GM18511 (cell line): ENCODE measurements at regions not wholly inside any gene's neighbourhood (a gene's known extent, or its start where the extent isn't known, plus 50 kb on each side); places are given as distances from the start of the nearest gene placed in this dataset.
"Not testable (repeated sequence)": the region's sequence is repeated elsewhere in the genome, so short reads cannot be mapped to it uniquely, and the experiment has no call there.

ENCODE experiments used
- ATAC-seq: cut with Tn5 transposase; IDR thresholded peaks from one replicate; pipeline ENCODE4 v1.9.1; 2021; ENCODE audit warnings: mild to moderate bottlenecking, moderate library complexity; ENCODE audit not compliant: unreplicated experiment

- peak; percentile 98 for ATAC-seq
Measured at GRCh38 chr10:23742368-23742767, 303.5 kb downstream of the OTUD1 start.

- peak; percentile 30 for ATAC-seq
Measured at GRCh38 chr10:23742807-23743206, 303.9 kb downstream of the OTUD1 start.

GRCh38 chr10:23754179-23754578 lies 315.3 kb downstream of the OTUD1 start:
- ATAC-seq: no peak

- no peak for ATAC-seq
Measured at GRCh38 chr10:23754941-23755340, 316.1 kb downstream of the OTUD1 start.

- ATAC-seq: no peak
Measured at GRCh38 chr10:23755556-23755955, 316.7 kb downstream of the OTUD1 start.

GRCh38 chr10:23768281-23768680 lies 329.4 kb downstream of the OTUD1 start:
- no peak for ATAC-seq

GRCh38 chr10:23777153-23777552 lies 338.3 kb downstream of the OTUD1 start:
- ATAC-seq: no peak

GRCh38 chr10:23779301-23779700 lies 340.4 kb downstream of the OTUD1 start:
- no peak for ATAC-seq

- no peak for ATAC-seq
Measured at GRCh38 chr10:23780331-23780730, 341.5 kb downstream of the OTUD1 start.

- no peak for ATAC-seq
Measured at GRCh38 chr10:23786594-23786993, 347.7 kb downstream of the OTUD1 start.

- no peak for ATAC-seq
Measured at GRCh38 chr10:23793577-23793976, 354.7 kb downstream of the OTUD1 start.

GRCh38 chr10:23797452-23797851 lies 358.6 kb downstream of the OTUD1 start:
- ATAC-seq: not testable (repeated sequence)

GRCh38 chr10:23804125-23804524 lies 365.2 kb downstream of the OTUD1 start:
- ATAC-seq: no peak

GRCh38 chr10:23813687-23814086 lies 374.8 kb downstream of the OTUD1 start:
- no peak for ATAC-seq

- ATAC-seq: no peak
Measured at GRCh38 chr10:23818484-23818883, 379.6 kb downstream of the OTUD1 start.

- ATAC-seq: no peak
Measured at GRCh38 chr10:23820792-23821191, 381.9 kb downstream of the OTUD1 start.

GRCh38 chr10:23824822-23825221 lies 384.1 kb upstream of the KIAA1217 start:
- no peak for ATAC-seq

GRCh38 chr10:23826421-23826820 lies 382.5 kb upstream of the KIAA1217 start:
- no peak for ATAC-seq

GRCh38 chr10:23829556-23829955 lies 379.4 kb upstream of the KIAA1217 start:
- no peak for ATAC-seq

- ATAC-seq: no peak
Measured at GRCh38 chr10:23834091-23834490, 374.8 kb upstream of the KIAA1217 start.

- ATAC-seq: no peak
Measured at GRCh38 chr10:23850631-23851030, 358.3 kb upstream of the KIAA1217 start.

- ATAC-seq: no peak
Measured at GRCh38 chr10:23859598-23859997, 349.3 kb upstream of the KIAA1217 start.

GRCh38 chr10:23864631-23865147 lies 344.2 kb upstream of the KIAA1217 start:
- ATAC-seq: no peak
